ENCODE measurements at regions not wholly inside any gene's neighbourhood (a gene's known extent, or its start where the extent isn't known, plus 50 kb on each side); places are given as distances from the start of the nearest gene placed in this dataset.

- H2AFZ ChIP-seq = no peak overlapping the region
- H3K4me1 ChIP-seq = no peaks in the 10 kb centered on the region
- H3K4me3 ChIP-seq (ENCODE audit: low read depth, low read length) = no peak overlapping the region
- no peaks in the 10 kb centered on the region for H3K79me2 ChIP-seq
- no peak overlapping the region for H3K4me2 ChIP-seq (ENCODE audit: low read length)
- no peak overlapping the region for H3K27ac ChIP-seq
- no peaks in the 10 kb centered on the region for H3K27me3 ChIP-seq (ENCODE audit: control insufficient read depth, insufficient read depth, low read length)
- H3K9ac ChIP-seq = no peak overlapping the region
- TF ChIP-seq CTCF (IDR thresholded peaks at IDR 0.05) = no peak
- no peaks in the 10 kb centered on the region for H3K36me3 ChIP-seq (ENCODE audit: control insufficient read depth, insufficient read depth, low read length)
- no peaks in the 10 kb centered on the region for H3K9me3 ChIP-seq (ENCODE audit: control insufficient read depth, low read length)
These were observed 415.0 kb downstream of the KCTD16 start for GRCh38 chr5:144585681-144586080.

GRCh38 chr5:144583541-144584449 lies 413.1 kb downstream of the KCTD16 start:
- Histone ChIP-seq H3K27me3 (ENCODE audit: control insufficient read depth, insufficient read depth, low read length) (no peaks in the 10 kb centered on the region), H3K79me2 (no peaks in the 10 kb centered on the region), H3K36me3 (ENCODE audit: control insufficient read depth, insufficient read depth, low read length) (no peaks in the 10 kb centered on the region), H3K9me3 (ENCODE audit: control insufficient read depth, low read length) (no peaks in the 10 kb centered on the region), H3K4me2 (ENCODE audit: low read length) (no peak overlapping the region), H3K4me3 (ENCODE audit: low read depth, low read length) (no peak overlapping the region), H3K4me1 (no peaks in the 10 kb centered on the region), H3K9ac (no peak overlapping the region), H3K27ac (no peak overlapping the region), H2AFZ (no peak overlapping the region)
- no peak for TF ChIP-seq CTCF (IDR thresholded peaks at IDR 0.05)

- Histone ChIP-seq H3K4me2 (ENCODE audit: low read length) (no peak overlapping the region), H3K27ac (no peak overlapping the region), H2AFZ (no peak overlapping the region), H3K4me1 (no peaks in the 10 kb centered on the region), H3K27me3 (ENCODE audit: control insufficient read depth, insufficient read depth, low read length) (no peaks in the 10 kb centered on the region), H3K36me3 (ENCODE audit: control insufficient read depth, insufficient read depth, low read length) (no peaks in the 10 kb centered on the region), H3K9ac (no peak overlapping the region), H3K4me3 (ENCODE audit: low read depth, low read length) (no peak overlapping the region), H3K79me2 (no peaks in the 10 kb centered on the region), H3K9me3 (ENCODE audit: control insufficient read depth, low read length) (no peaks in the 10 kb centered on the region)
- TF ChIP-seq CTCF (IDR thresholded peaks at IDR 0.05) = no peak
These were observed 411.4 kb downstream of the KCTD16 start for GRCh38 chr5:144582066-144582465.

- H3K27me3 ChIP-seq (ENCODE audit: control insufficient read depth, insufficient read depth, low read length) = no peaks in the 10 kb centered on the region
- H3K4me3 ChIP-seq (ENCODE audit: low read depth, low read length) = no peak overlapping the region
- H3K9ac ChIP-seq = no peak overlapping the region
- H3K79me2 ChIP-seq = no peaks in the 10 kb centered on the region
- no peak for TF ChIP-seq CTCF (IDR thresholded peaks at IDR 0.05)
- no peaks in the 10 kb centered on the region for H3K4me1 ChIP-seq
- H3K36me3 ChIP-seq (ENCODE audit: control insufficient read depth, insufficient read depth, low read length) = no peaks in the 10 kb centered on the region
- no peak overlapping the region for H3K4me2 ChIP-seq (ENCODE audit: low read length)
- no peak overlapping the region for H3K27ac ChIP-seq
- H2AFZ ChIP-seq = no peak overlapping the region
- no peaks in the 10 kb centered on the region for H3K9me3 ChIP-seq (ENCODE audit: control insufficient read depth, low read length)
These were observed 410.4 kb downstream of the KCTD16 start for GRCh38 chr5:144581044-144581443.

GRCh38 chr5:144577676-144578075 lies 407.0 kb downstream of the KCTD16 start:
- no peaks in the 10 kb centered on the region for H3K9me3 ChIP-seq (ENCODE audit: control insufficient read depth, low read length)
- no peak overlapping the region for H3K9ac ChIP-seq
- no peak overlapping the region for H3K4me3 ChIP-seq (ENCODE audit: low read depth, low read length)
- H3K36me3 ChIP-seq (ENCODE audit: control insufficient read depth, insufficient read depth, low read length) = no peaks in the 10 kb centered on the region
- no peaks in the 10 kb centered on the region for H3K27me3 ChIP-seq (ENCODE audit: control insufficient read depth, insufficient read depth, low read length)
- H2AFZ ChIP-seq = no peak overlapping the region
- TF ChIP-seq CTCF (IDR thresholded peaks at IDR 0.05) = no peak
- H3K4me2 ChIP-seq (ENCODE audit: low read length) = no peak overlapping the region
- no peaks in the 10 kb centered on the region for H3K4me1 ChIP-seq
- no peaks in the 10 kb centered on the region for H3K79me2 ChIP-seq
- H3K27ac ChIP-seq = no peak overlapping the region

Data from parathyroid adenoma (tissue), 2 donors.